Thyroid gland (tissue), 4 donors: ENCODE measurements at regions not wholly inside any gene's neighbourhood (a gene's known extent, or its start where the extent isn't known, plus 50 kb on each side); places are given as distances from the start of the nearest gene placed in this dataset.
A peak's percentile ranks its signal among the peaks of the same experiment; 100 is the strongest.

ENCODE experiments used
- DNase-seq, 2 donors: peaks; one replicate each; pipeline ENCODE4 v3.0.0-alpha.2; 2019
- H3K27ac ChIP-seq, 3 donors: fragments of 200-600 bp; sonication (generic); 1 replicate in 2 of 3; 2 replicates in 1 of 3; pipeline ENCODE4 v1.5.1; 2016 to 2019; ENCODE audit warnings: mild to moderate bottlenecking in 1 of 3, moderate library complexity in 1 of 3
- H3K27me3 ChIP-seq: fragments of 200-600 bp; sonication (generic); one replicate; pipeline ENCODE4 v1.5.1; 2019
- H3K36me3 ChIP-seq, 2 donors: fragments of 200-600 bp; sonication (generic); one replicate each; pipeline ENCODE4 v1.5.1; 2016 to 2019
- H3K4me1 ChIP-seq, 2 donors: fragments of 200-600 bp; sonication (generic); one replicate each; pipeline ENCODE4 v1.5.1; 2017 to 2019
- H3K4me3 ChIP-seq, 3 donors: fragments of 200-600 bp; sonication (generic); replicated peaks in 1 of 3; 1 replicate in 2 of 3; 2 replicates in 1 of 3; pipeline ENCODE4 v1.5.1; 2016; ENCODE audit warnings: mild to moderate bottlenecking in 1 of 3
- H3K9me3 ChIP-seq: fragments of 200-600 bp; sonication (generic); one replicate; pipeline ENCODE4 v1.5.1; 2017
- CTCF ChIP-seq, 6 experiments: fragments of 200-600 bp in 3 of 6; fragments of 450-650 bp in 3 of 6; sonication (generic) in 3 of 6; IDR thresholded peaks; one replicate each; pipeline ENCODE4 v1.5.1; 2016 to 2019; ENCODE audit warnings: antibody characterized with exemption in 6 of 6, mild to moderate bottlenecking in 2 of 6, inconsistent platforms in 1 of 6, moderate library complexity in 1 of 6
- POLR2A ChIP-seq, 2 donors: fragments of 450-650 bp; IDR thresholded peaks; one replicate each; pipeline ENCODE4 v1.6.1; 2017; ENCODE audit warnings: antibody characterized with exemption in 2 of 2, mild to moderate bottlenecking in 2 of 2, moderate library complexity in 1 of 2
- WGBS, 2 donors: methylation state at CpG; one replicate each; pipeline ENCODE4 v1.1.5; 2017; 5-methylcytosine and 5-hydroxymethylcytosine counted together
- intact Hi-C: fragments of 100-400 bp; cut with DNase I; formaldehyde crosslinking; loops from one replicate; pipeline ENCODE4 v1.15.1; 2023

DNA sequence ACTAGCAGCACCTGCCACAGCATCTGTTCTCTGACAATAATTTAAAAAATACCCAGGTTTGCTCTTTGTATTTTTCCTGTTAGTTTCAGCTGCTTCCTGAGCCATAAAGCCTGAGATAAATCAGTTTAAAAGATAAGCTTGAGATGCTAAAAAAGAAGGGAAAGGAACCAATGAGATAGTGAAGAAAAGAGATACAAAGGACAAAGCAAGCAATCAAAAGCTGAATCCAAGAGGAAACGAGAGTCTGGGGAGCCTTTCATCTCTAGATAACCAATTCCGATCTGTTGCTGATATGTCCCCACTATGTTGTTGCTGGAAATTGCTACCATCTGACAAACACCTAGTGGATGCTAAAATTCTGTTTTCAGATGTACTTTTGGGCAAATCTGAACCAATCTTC, 201.4 kb downstream of the RBM43 start:
- TF ChIP-seq POLR2A (IDR thresholded peaks at IDR 0.05) (no peak), CTCF (IDR thresholded peaks at IDR 0.05) (no peak)
- Histone ChIP-seq H3K4me1 (no peaks in the 10 kb centered on the region), H3K4me3 (no peak overlapping the region), H3K9me3 (no peaks in the 10 kb centered on the region), H3K36me3 (no peaks in the 10 kb centered on the region), H3K27ac (no peak overlapping the region), H3K27me3 (no peaks in the 10 kb centered on the region)
- WGBS, 2 donors = 79 to 87% methylated on average over 2 of the region's 2 CpGs
- intact Hi-C loops = no loop called here
- no peak for DNase-seq

GRCh38 chr2:151056870-151057269, 204.8 kb downstream of the RBM43 start:
- Histone ChIP-seq H3K27me3 (no peaks in the 10 kb centered on the region), H3K9me3 (no peaks in the 10 kb centered on the region), H3K27ac (no peak overlapping the region), H3K4me3 (no peak overlapping the region), H3K4me1 (no peaks in the 10 kb centered on the region), H3K36me3 (no peaks in the 10 kb centered on the region)
- no peak for DNase-seq
- TF ChIP-seq POLR2A (IDR thresholded peaks at IDR 0.05) (no peak), CTCF (IDR thresholded peaks at IDR 0.05) (no peak)
- intact Hi-C loops = no loop called here
- WGBS, 2 donors = 83 to 86% methylated on average over 1 of the region's 1 CpG

DNA sequence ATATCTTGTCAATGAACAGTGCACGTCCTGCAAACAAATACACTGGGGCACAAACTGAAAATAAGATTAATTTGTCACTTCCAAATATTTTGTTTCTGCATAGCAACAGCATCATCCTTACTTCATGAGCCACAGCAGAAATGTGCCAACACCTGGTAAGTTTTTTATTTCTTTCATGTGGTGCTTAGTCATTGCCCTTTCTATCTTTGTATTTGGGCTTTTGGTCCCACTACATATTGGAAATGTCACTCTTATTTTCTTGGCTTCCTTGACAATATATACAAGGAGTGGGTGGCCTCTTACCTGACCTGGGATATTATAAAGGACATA, 208.0 kb downstream of the RBM43 start:
- no peaks in the 10 kb centered on the region for H3K9me3 ChIP-seq
- no peaks in the 10 kb centered on the region for H3K4me1 ChIP-seq
- DNase-seq = no peak
- H3K27me3 ChIP-seq = no peaks in the 10 kb centered on the region
- H3K36me3 ChIP-seq = no peaks in the 10 kb centered on the region
- intact Hi-C loops = no loop called here
- H3K27ac ChIP-seq = no peak overlapping the region
- TF ChIP-seq POLR2A (IDR thresholded peaks at IDR 0.05) = no peak
- no peak for TF ChIP-seq CTCF (IDR thresholded peaks at IDR 0.05)
- 79 to 84% methylated on average over 1 of the region's 1 CpG for WGBS, 2 donors
- no peak overlapping the region for H3K4me3 ChIP-seq

DNA sequence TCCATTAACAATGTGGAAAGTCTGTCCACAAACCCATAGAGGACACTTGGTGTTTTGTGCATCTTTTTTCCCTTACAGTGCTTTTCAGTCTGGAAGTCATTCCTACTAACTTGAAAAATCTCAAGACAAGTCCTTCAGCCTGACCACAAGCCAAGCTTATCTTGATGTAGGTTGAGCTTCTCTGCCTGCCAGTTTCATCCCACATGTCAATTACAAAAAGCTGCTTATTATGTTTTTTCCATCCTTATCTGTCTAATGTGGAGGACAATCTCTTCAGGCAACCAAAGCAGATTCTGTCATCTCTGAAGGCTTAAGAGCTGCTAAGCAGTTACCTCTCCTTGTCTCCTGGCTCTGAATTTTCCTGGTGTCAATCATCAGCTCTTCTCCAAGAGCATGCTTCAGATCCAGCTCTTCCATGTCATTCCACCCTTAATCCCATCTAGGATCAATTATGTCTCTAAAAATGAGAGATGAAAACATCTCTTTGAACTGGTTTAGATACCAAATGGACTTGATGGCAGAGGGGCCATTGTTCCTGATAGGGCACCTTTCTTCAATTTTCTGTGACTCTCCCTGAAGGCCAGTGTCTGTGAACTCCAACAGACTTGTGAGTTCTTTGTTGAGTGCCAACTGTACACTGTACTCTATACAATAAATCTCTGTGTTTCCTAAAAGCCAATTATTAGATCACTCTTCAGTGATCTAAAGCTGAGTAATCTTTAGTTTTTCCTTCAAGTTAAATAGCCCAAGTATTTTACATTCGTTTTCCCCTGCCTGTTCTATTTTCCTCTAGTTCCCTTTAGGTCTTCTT, 208.6 kb downstream of the RBM43 start:
- TF ChIP-seq POLR2A (IDR thresholded peaks at IDR 0.05) (no peak), CTCF (IDR thresholded peaks at IDR 0.05) (no peak)
- intact Hi-C loops = no loop called here

DNA sequence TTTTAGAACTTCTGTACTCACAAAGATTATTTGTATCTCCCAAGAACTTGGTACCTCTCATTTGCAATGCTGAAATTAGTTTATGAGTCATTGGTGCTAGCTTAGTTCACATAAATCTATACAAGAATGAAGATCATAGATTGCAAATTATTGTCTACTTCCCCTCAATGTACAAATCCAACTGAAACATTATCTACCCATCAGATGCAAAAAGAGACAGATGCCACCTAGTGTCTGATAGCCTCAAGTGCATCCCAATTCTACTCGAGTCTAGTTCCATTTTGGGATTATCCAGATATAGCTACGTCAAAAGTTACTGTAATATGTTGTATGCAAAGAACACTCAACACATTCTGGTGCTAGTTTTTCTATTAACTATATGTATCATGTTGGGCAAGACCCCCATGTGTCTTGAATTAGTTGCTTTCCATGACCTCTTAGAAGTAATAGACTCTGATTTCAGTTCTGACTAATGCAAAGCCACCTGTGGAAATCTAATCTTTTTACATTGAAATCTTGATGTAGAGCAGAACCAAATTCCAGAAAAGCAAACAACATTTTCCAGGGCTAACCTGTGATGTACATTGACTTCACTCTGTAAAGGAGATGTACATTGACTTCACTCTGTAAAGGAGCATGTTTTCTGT, 210.0 kb downstream of the RBM43 start:
- peak; percentile 31 to 32 for DNase-seq
- 21% methylated on average over 2 of the region's 2 CpGs for WGBS, 2 donors
- no peaks in the 10 kb centered on the region for H3K27me3 ChIP-seq
- TF ChIP-seq POLR2A (IDR thresholded peaks at IDR 0.05) (no peak), CTCF (IDR thresholded peaks at IDR 0.05) (peak; percentile 46 to 85 (median 72))
- no peak overlapping the region for H3K27ac ChIP-seq
- H3K4me1 ChIP-seq = no peaks in the 10 kb centered on the region
- H3K36me3 ChIP-seq = no peaks in the 10 kb centered on the region
- no peaks in the 10 kb centered on the region for H3K9me3 ChIP-seq
- intact Hi-C loops = no loop called here
- no peak overlapping the region for H3K4me3 ChIP-seq

More for the DNA sequence above, 208.6 kb downstream of the RBM43 start:
- Histone ChIP-seq H3K27me3 (no peaks in the 10 kb centered on the region), H3K4me3 (no peak overlapping the region), H3K4me1 (no peaks in the 10 kb centered on the region), H3K9me3 (no peaks in the 10 kb centered on the region), H3K36me3 (no peaks in the 10 kb centered on the region), H3K27ac (no peak overlapping the region)
- DNase-seq = no peak
- WGBS, 2 donors = 72 to 82% methylated on average over 1 of the region's 1 CpG
